ENCODE measurements at regions not wholly inside any gene's neighbourhood (a gene's known extent, or its start where the extent isn't known, plus 50 kb on each side); places are given as distances from the start of the nearest gene placed in this dataset.

DNA sequence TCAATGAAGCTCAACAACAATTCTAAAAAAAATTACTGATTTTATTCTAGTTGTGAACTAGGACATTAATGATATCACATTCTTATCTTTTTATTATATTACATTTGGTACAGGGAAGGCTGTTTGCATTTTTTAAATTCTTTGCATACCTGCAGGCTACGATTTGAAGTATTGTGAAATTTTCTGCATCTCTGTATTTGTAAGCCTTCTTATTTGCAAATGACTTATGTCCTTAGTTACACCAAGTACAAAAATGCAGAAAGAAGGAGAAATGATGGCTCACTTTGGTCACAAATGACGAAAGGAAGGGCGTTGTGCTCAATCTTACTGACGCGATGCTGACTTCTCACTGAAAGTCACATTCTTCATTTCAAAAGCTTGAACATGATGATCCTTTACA lies 227.5 kb upstream of the SOX11 start:
- TF ChIP-seq POLR2A (IDR thresholded peaks at IDR 0.05; ENCODE audit: low read length) = no peak
- TF ChIP-seq GATA1 (IDR thresholded peaks at IDR 0.05; ENCODE audit: low read depth, low read length) = no peak
